K562 (cell line): ENCODE measurements at regions not wholly inside any gene's neighbourhood (a gene's known extent, or its start where the extent isn't known, plus 50 kb on each side); places are given as distances from the start of the nearest gene placed in this dataset.

Experiments
- MECOM ChIP-seq: fragments of 250-450 bp; sonication (Bioruptor Pico); IDR thresholded peaks from 2 replicates; pipeline ENCODE4 v1.8.0; 2022; ENCODE audit warnings: inconsistent platforms
- TSHZ1 ChIP-seq: fragments of 250-450 bp; sonication (Bioruptor Pico); IDR thresholded peaks from 2 replicates; pipeline ENCODE4 v1.4.0; 2020; ENCODE audit warnings: mild to moderate bottlenecking, moderate library complexity
- ZBTB17 ChIP-seq: fragments of 450-650 bp; formaldehyde crosslinking; IDR thresholded peaks from 2 replicates; pipeline ENCODE4 v1.4.0; 2020; ENCODE audit warnings: mild to moderate bottlenecking
- ZBTB40 ChIP-seq, 2 experiments: fragments of 450-650 bp in 1 of 2; sonication (generic) in 1 of 2; formaldehyde crosslinking in 1 of 2; IDR thresholded peaks; 2 replicates each; pipeline versions ENCODE4 v1.7.1 to v1.9.0; 2016 to 2022; ENCODE audit warnings: inconsistent platforms in 1 of 2, mild to moderate bottlenecking in 1 of 2, missing genetic modification reagents in 1 of 2
- ZNF407 ChIP-seq: fragments of 450-650 bp; IDR thresholded peaks from 2 replicates; pipeline ENCODE4 v1.6.1; 2016; ENCODE audit warnings: low read depth

- no peak for TF ChIP-seq ZBTB40 (IDR thresholded peaks at IDR 0.05)
- TF ChIP-seq ZBTB40 (CRISPR knock-in tag; IDR thresholded peaks at IDR 0.05) = no peak
- TF ChIP-seq ZNF407 = no peak
- no peak for TF ChIP-seq TSHZ1
- TF ChIP-seq ZBTB17 (CRISPR knock-in tag) = no peak
- no peak for TF ChIP-seq MECOM (CRISPR knock-in tag)
Measured at GRCh38 chr9:26535151-26535550, 357.5 kb downstream of the CAAP1 start (continued).
